ENCODE measurements at regions not wholly inside any gene's neighbourhood (a gene's known extent, or its start where the extent isn't known, plus 50 kb on each side); places are given as distances from the start of the nearest gene placed in this dataset.
"Not testable (repeated sequence)": the region's sequence is repeated elsewhere in the genome, so short reads cannot be mapped to it uniquely, and the experiment has no call there.

GRCh38 chr16:50451951-50452508, 83.2 kb upstream of the BRD7 start:
- DNase-seq (ENCODE audit: low spot score): no peak

- DNase-seq (ENCODE audit: low spot score): no peak
Measured at GRCh38 chr16:50450957-50451356, 82.2 kb upstream of the BRD7 start.

GRCh38 chr16:50449800-50450199, 81.0 kb upstream of the BRD7 start:
- DNase-seq (ENCODE audit: low spot score): no peak

- DNase-seq (ENCODE audit: low spot score): no peak
Measured at GRCh38 chr16:50448981-50449380, 80.2 kb upstream of the BRD7 start.

- DNase-seq (ENCODE audit: low spot score): peak; percentile 13
Measured at GRCh38 chr16:50448522-50448921, 79.7 kb upstream of the BRD7 start.

- not testable (repeated sequence) for DNase-seq (ENCODE audit: low spot score)
Measured at GRCh38 chr16:50447386-50447785, 78.6 kb upstream of the BRD7 start.

- no peak for DNase-seq (ENCODE audit: low spot score)
Measured at GRCh38 chr16:50446861-50447260, 78.1 kb upstream of the BRD7 start.

- no peak for DNase-seq (ENCODE audit: low spot score)
Measured at GRCh38 chr16:50445621-50446555, 77.1 kb upstream of the BRD7 start.

GRCh38 chr16:50444526-50444925, 75.7 kb upstream of the BRD7 start:
- DNase-seq (ENCODE audit: low spot score): no peak

- DNase-seq (ENCODE audit: low spot score): no peak
Measured at GRCh38 chr16:50442221-50442620, 73.4 kb upstream of the BRD7 start.

GRCh38 chr16:50441486-50442157, 72.8 kb upstream of the BRD7 start:
- no peak for DNase-seq (ENCODE audit: low spot score)

GRCh38 chr16:50440991-50441390, 72.2 kb upstream of the BRD7 start:
- DNase-seq (ENCODE audit: low spot score): no peak

- no peak for DNase-seq (ENCODE audit: low spot score)
Measured at GRCh38 chr16:50440531-50440930, 71.7 kb upstream of the BRD7 start.

GRCh38 chr16:50437769-50438437, 69.1 kb upstream of the BRD7 start:
- DNase-seq (ENCODE audit: low spot score): no peak

GRCh38 chr16:50436271-50436670, 67.5 kb upstream of the BRD7 start:
- DNase-seq (ENCODE audit: low spot score): no peak

GRCh38 chr16:50434872-50435478, 66.2 kb upstream of the BRD7 start:
- no peak for DNase-seq (ENCODE audit: low spot score)

- no peak for DNase-seq (ENCODE audit: low spot score)
Measured at GRCh38 chr16:50430076-50430475, 61.3 kb upstream of the BRD7 start.

GRCh38 chr16:50428742-50429141, 60.0 kb upstream of the BRD7 start:
- DNase-seq (ENCODE audit: low spot score): no peak

- no peak for DNase-seq (ENCODE audit: low spot score)
Measured at GRCh38 chr16:50428116-50428515, 59.3 kb upstream of the BRD7 start.

GRCh38 chr16:50427107-50427506, 58.3 kb upstream of the BRD7 start:
- no peak for DNase-seq (ENCODE audit: low spot score)

- no peak for DNase-seq (ENCODE audit: low spot score)
Measured at GRCh38 chr16:50425648-50426047, 56.9 kb upstream of the BRD7 start.

- DNase-seq (ENCODE audit: low spot score): no peak
Measured at GRCh38 chr16:50425044-50425443, 56.3 kb upstream of the BRD7 start.
